SJSA1 (cell line): ENCODE measurements at regions not wholly inside any gene's neighbourhood (a gene's known extent, or its start where the extent isn't known, plus 50 kb on each side); places are given as distances from the start of the nearest gene placed in this dataset.

Source experiments
- DNase-seq, 2 experiments: peaks; one replicate each; pipeline ENCODE4 v3.0.0-alpha.2; 2015 to 2020; ENCODE audit warnings: low spot score in 2 of 2, low read depth in 1 of 2
- H3K27ac ChIP-seq: fragments of 250-450 bp; sonication (Bioruptor Pico); 2 replicates; pipeline ENCODE4 v1.5.1; 2020; ENCODE audit warnings: mild to moderate bottlenecking, moderate library complexity
- H3K27me3 ChIP-seq: fragments of 250-450 bp; sonication (Bioruptor Pico); replicated peaks from 2 replicates; pipeline ENCODE4 v1.5.1; 2020; ENCODE audit warnings: mild to moderate bottlenecking, moderate library complexity
- H3K36me3 ChIP-seq: fragments of 250-450 bp; sonication (Bioruptor Pico); 2 replicates; pipeline ENCODE4 v1.5.1; 2020; ENCODE audit warnings: mild to moderate bottlenecking
- H3K4me1 ChIP-seq: fragments of 250-450 bp; sonication (Bioruptor Pico); replicated peaks from 2 replicates; pipeline ENCODE4 v1.6.1; 2021; ENCODE audit warnings: mild to moderate bottlenecking
- H3K4me3 ChIP-seq: fragments of 250-450 bp; sonication (Bioruptor Pico); 2 replicates; pipeline ENCODE4 v1.5.1; 2020; ENCODE audit warnings: mild to moderate bottlenecking
- H3K9me3 ChIP-seq: fragments of 250-450 bp; sonication (Bioruptor Pico); replicated peaks from 2 replicates; pipeline ENCODE4 v1.5.1; 2020; ENCODE audit warnings: mild to moderate bottlenecking

DNA sequence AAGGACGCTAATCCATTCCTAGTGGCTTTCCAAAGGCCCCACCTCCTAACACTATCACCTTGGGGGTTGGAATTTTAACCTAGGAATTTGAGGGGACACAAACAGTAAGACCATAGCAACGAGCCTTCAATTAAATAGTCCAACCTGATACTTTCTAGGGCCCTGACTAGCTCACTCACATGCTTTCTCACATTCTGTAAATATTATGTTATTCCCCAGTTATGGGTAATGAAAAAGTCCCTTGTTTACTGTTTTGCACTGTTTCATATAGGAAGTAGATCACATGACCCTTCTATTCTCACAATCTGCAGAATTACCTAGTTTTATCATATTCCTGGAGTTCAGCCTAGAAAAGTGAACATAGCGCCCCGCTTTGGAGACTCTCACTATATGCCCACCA lies 1212.1 kb upstream of the ACVR2A start:
- no peak for DNase-seq
- Histone ChIP-seq H3K4me3 (no peak overlapping the region), H3K4me1 (peaks cover 13% of the 10 kb centered on the region)

GRCh38 chr2:146624430-146625160 lies 1220.2 kb upstream of the ACVR2A start:
- DNase-seq, result no peak
- H3K27ac ChIP-seq, result no peak overlapping the region
- H3K4me1 ChIP-seq, result no peaks in the 10 kb centered on the region
- H3K4me3 ChIP-seq, result no peak overlapping the region
- H3K9me3 ChIP-seq, result no peaks in the 10 kb centered on the region
- H3K27me3 ChIP-seq, result no peaks in the 10 kb centered on the region
- no peaks in the 10 kb centered on the region for H3K36me3 ChIP-seq

More for the DNA sequence above, 1212.1 kb upstream of the ACVR2A start:
- no peak overlapping the region for H3K27ac ChIP-seq
- H3K36me3 ChIP-seq, result no peaks in the 10 kb centered on the region
- no peaks in the 10 kb centered on the region; the same call in 1 of the 2 replicates for H3K9me3 ChIP-seq
- no peaks in the 10 kb centered on the region for H3K27me3 ChIP-seq

GRCh38 chr2:146623771-146624170 lies 1221.1 kb upstream of the ACVR2A start:
- Histone ChIP-seq H3K4me1 (no peaks in the 10 kb centered on the region), H3K27ac (no peak overlapping the region), H3K27me3 (no peaks in the 10 kb centered on the region), H3K36me3 (no peaks in the 10 kb centered on the region), H3K9me3 (no peaks in the 10 kb centered on the region), H3K4me3 (no peak overlapping the region)
- no peak for DNase-seq

GRCh38 chr2:146621656-146622055 lies 1223.2 kb upstream of the ACVR2A start:
- Histone ChIP-seq H3K27ac (no peak overlapping the region), H3K9me3 (no peaks in the 10 kb centered on the region), H3K36me3 (no peaks in the 10 kb centered on the region), H3K27me3 (no peaks in the 10 kb centered on the region), H3K4me1 (no peaks in the 10 kb centered on the region), H3K4me3 (no peak overlapping the region)
- no peak for DNase-seq

DNA sequence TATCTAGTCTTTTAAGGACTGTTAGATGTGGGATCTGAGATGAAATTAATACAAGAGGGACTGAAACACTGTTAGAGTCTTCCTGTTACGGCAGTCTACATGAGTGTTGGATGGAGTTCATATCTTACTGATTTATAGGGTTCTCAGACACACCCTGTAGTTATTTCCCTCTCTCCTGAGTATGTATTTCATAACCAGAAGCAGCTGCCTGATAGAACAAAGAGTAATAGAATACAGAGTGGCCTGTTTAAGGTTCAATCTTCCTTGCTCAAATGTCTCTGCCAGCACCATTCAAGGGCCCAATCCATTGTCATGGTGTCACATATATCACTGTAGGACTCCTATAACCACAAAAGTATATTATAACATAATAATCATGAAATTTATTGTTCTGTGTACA lies 1229.1 kb upstream of the ACVR2A start:
- Histone ChIP-seq H3K4me3 (no peak overlapping the region), H3K27me3 (no peaks in the 10 kb centered on the region), H3K36me3 (no peaks in the 10 kb centered on the region), H3K27ac (no peak overlapping the region), H3K9me3 (no peaks in the 10 kb centered on the region), H3K4me1 (no peaks in the 10 kb centered on the region)
- DNase-seq, result no peak

DNA sequence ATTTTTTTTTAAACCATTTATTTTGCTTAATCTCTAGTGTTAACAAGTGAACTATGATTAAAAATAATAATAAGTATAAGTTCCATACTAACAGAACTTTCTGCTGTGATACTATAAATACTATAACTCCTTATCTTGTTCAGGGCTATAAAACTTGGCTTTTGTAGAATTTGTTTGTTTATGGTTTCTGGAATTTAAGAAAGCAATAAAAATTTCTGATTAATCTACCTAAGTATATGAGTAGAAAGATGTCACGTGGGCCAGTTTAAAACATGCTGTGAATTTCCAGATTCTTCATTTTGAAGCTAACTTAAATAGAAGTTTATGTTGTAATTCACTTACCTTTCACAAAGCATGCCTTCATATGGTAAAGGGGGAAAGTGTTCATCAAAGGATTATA lies 1236.3 kb upstream of the ACVR2A start:
- no peaks in the 10 kb centered on the region for H3K36me3 ChIP-seq
- no peak overlapping the region for H3K4me3 ChIP-seq
- H3K9me3 ChIP-seq, result no peaks in the 10 kb centered on the region
- H3K27ac ChIP-seq, result no peak overlapping the region
- H3K4me1 ChIP-seq, result no peaks in the 10 kb centered on the region
- no peaks in the 10 kb centered on the region for H3K27me3 ChIP-seq
- DNase-seq, result no peak

GRCh38 chr2:146604521-146604920 lies 1240.3 kb upstream of the ACVR2A start:
- Histone ChIP-seq H3K4me1 (no peaks in the 10 kb centered on the region), H3K36me3 (no peaks in the 10 kb centered on the region), H3K27me3 (no peaks in the 10 kb centered on the region), H3K4me3 (no peak overlapping the region), H3K9me3 (no peaks in the 10 kb centered on the region), H3K27ac (no peak overlapping the region)
- no peak for DNase-seq

GRCh38 chr2:146602856-146603255 lies 1242.0 kb upstream of the ACVR2A start:
- no peak overlapping the region for H3K27ac ChIP-seq

DNA sequence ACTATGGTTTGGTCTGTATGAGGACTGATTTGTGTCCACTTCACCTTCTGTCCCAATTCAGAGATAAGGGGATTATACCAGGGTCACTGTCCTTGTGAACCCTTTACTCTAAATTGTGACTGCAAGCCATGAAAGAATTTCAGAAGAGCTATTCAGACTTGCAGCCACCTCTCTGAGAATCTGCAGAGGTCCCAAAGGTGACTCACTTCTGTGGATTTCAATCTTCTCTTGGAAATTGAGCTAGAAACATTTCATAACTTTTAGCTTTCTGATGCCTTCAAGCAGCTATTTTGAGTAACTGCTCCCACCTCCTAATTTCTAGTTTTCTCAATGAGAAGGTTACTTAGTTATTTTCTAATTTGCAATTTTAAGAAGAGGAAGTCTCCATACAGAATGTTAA lies 1242.4 kb upstream of the ACVR2A start:
- Histone ChIP-seq H3K36me3 (no peaks in the 10 kb centered on the region), H3K27me3 (no peaks in the 10 kb centered on the region), H3K9me3 (no peaks in the 10 kb centered on the region), H3K27ac (no peak overlapping the region), H3K4me3 (no peak overlapping the region), H3K4me1 (no peaks in the 10 kb centered on the region)
- DNase-seq, result peak in 1 of 2 experiments; percentile 2

More at GRCh38 chr2:146602856-146603255, 1242.0 kb upstream of the ACVR2A start:
- no peaks in the 10 kb centered on the region for H3K27me3 ChIP-seq
- DNase-seq, result peak in 1 of 2 experiments; percentile 1
- H3K36me3 ChIP-seq, result no peaks in the 10 kb centered on the region
- no peaks in the 10 kb centered on the region for H3K4me1 ChIP-seq
- H3K9me3 ChIP-seq, result no peaks in the 10 kb centered on the region
- H3K4me3 ChIP-seq, result no peak overlapping the region

GRCh38 chr2:146598791-146599190 lies 1246.0 kb upstream of the ACVR2A start:
- Histone ChIP-seq H3K4me1 (no peaks in the 10 kb centered on the region), H3K27ac (no peak overlapping the region), H3K4me3 (no peak overlapping the region), H3K27me3 (no peaks in the 10 kb centered on the region), H3K9me3 (no peaks in the 10 kb centered on the region), H3K36me3 (no peaks in the 10 kb centered on the region)
- DNase-seq, result no peak

DNA sequence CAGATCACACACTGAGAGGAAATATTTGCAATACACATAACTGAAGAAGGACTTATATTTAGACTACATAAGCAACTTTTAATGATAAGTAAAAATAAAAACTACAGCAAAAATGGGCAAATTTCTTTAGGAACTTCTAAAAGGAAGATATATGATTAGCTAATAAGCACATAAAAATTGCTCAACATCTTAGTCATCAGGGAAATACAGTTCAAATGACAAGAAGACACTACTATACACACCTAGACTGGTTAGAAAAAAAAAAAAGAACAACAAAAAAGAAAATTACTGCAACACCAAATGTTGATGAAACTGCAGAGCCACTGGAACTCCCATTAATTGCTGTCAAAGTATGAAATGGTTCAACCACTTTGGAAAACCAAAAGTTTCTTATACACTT lies 1247.5 kb upstream of the ACVR2A start:
- no peak for DNase-seq
- Histone ChIP-seq H3K9me3 (no peaks in the 10 kb centered on the region), H3K27ac (no peak overlapping the region), H3K4me1 (no peaks in the 10 kb centered on the region), H3K36me3 (no peaks in the 10 kb centered on the region), H3K27me3 (no peaks in the 10 kb centered on the region), H3K4me3 (no peak overlapping the region)

DNA sequence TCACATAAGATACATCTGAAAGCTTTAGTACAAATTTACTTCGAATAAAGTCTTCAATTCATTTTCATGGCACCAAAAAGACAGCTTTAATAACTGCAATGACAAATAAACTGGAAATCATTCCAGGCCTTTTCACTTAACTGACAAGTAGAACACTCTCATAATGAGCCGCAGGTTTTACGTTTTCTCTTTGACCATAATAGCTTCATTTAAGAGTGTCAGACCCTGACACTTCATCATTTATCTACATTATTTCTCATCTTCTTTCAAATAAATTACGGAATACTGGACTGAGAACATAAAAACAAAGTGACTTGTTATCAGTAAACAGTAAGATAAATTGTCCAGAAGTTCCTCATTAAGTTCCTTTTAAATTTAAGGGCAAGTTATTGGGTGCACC lies 1252.9 kb upstream of the ACVR2A start:
- Histone ChIP-seq H3K4me1 (no peaks in the 10 kb centered on the region), H3K9me3 (no peaks in the 10 kb centered on the region), H3K27ac (no peak overlapping the region), H3K4me3 (no peak overlapping the region), H3K36me3 (no peaks in the 10 kb centered on the region), H3K27me3 (no peaks in the 10 kb centered on the region)
- no peak for DNase-seq

- Histone ChIP-seq H3K27ac (no peak overlapping the region), H3K4me1 (no peaks in the 10 kb centered on the region), H3K27me3 (no peaks in the 10 kb centered on the region), H3K9me3 (no peaks in the 10 kb centered on the region), H3K4me3 (no peak overlapping the region), H3K36me3 (no peaks in the 10 kb centered on the region)
- no peak for DNase-seq
Observed at GRCh38 chr2:146587291-146587713, 1257.5 kb upstream of the ACVR2A start.

- H3K4me3 ChIP-seq, result no peak overlapping the region
- no peaks in the 10 kb centered on the region for H3K27me3 ChIP-seq
- no peaks in the 10 kb centered on the region for H3K9me3 ChIP-seq
- DNase-seq, result no peak
- H3K36me3 ChIP-seq, result no peaks in the 10 kb centered on the region
- H3K4me1 ChIP-seq, result peaks cover 9% of the 10 kb centered on the region
- H3K27ac ChIP-seq, result no peak overlapping the region
Observed at GRCh38 chr2:146584316-146584715, 1260.5 kb upstream of the ACVR2A start.
